HG03064 (cell line): ENCODE measurements at regions not wholly inside any gene's neighbourhood (a gene's known extent, or its start where the extent isn't known, plus 50 kb on each side); places are given as distances from the start of the nearest gene placed in this dataset.
"Not testable (repeated sequence)": the region's sequence is repeated elsewhere in the genome, so short reads cannot be mapped to it uniquely, and the experiment has no call there.

Experiments used
- ATAC-seq: cut with Tn5 transposase; IDR thresholded peaks from one replicate; pipeline ENCODE4 v1.9.1; 2021; ENCODE audit warnings: low read depth; ENCODE audit not compliant: unreplicated experiment

- no peak for ATAC-seq
Observed at GRCh38 chr15:60130821-60131220, 126.7 kb downstream of the FOXB1 start.

- ATAC-seq = no peak
Observed at GRCh38 chr15:60134609-60135008, 130.5 kb downstream of the FOXB1 start.

- ATAC-seq = no peak
Observed at GRCh38 chr15:60135961-60136360, 131.8 kb downstream of the FOXB1 start.

- ATAC-seq = no peak
Observed at GRCh38 chr15:60137711-60138396, 133.7 kb downstream of the FOXB1 start.

GRCh38 chr15:60138397-60138968, 134.4 kb downstream of the FOXB1 start:
- ATAC-seq = no peak

GRCh38 chr15:60152386-60152785, 148.3 kb downstream of the FOXB1 start:
- ATAC-seq = no peak

- ATAC-seq = no peak
Observed at GRCh38 chr15:60154764-60155325, 150.7 kb downstream of the FOXB1 start.

GRCh38 chr15:60155661-60156060, 151.6 kb downstream of the FOXB1 start:
- no peak for ATAC-seq

GRCh38 chr15:60160909-60161308, 156.8 kb downstream of the FOXB1 start:
- no peak for ATAC-seq

- no peak for ATAC-seq
Observed at GRCh38 chr15:60161704-60162103, 157.6 kb downstream of the FOXB1 start.

- no peak for ATAC-seq
Observed at GRCh38 chr15:60162251-60162967, 158.3 kb downstream of the FOXB1 start.

- ATAC-seq = no peak
Observed at GRCh38 chr15:60162968-60163355, 158.9 kb downstream of the FOXB1 start.

- no peak for ATAC-seq
Observed at GRCh38 chr15:60165111-60165510, 161.0 kb downstream of the FOXB1 start.

GRCh38 chr15:60172143-60172542, 168.0 kb downstream of the FOXB1 start:
- ATAC-seq = no peak

- no peak for ATAC-seq
Observed at GRCh38 chr15:60179786-60180391, 175.8 kb downstream of the FOXB1 start.

GRCh38 chr15:60181957-60182356, 177.8 kb downstream of the FOXB1 start:
- not testable (repeated sequence) for ATAC-seq

- no peak for ATAC-seq
Observed at GRCh38 chr15:60183366-60183765, 179.3 kb downstream of the FOXB1 start.

- ATAC-seq = no peak
Observed at GRCh38 chr15:60184579-60184978, 180.5 kb downstream of the FOXB1 start.

GRCh38 chr15:60191016-60191415, 186.9 kb downstream of the FOXB1 start:
- ATAC-seq = no peak

- no peak for ATAC-seq
Observed at GRCh38 chr15:60191821-60192220, 187.7 kb downstream of the FOXB1 start.

- no peak for ATAC-seq
Observed at GRCh38 chr15:60195611-60196010, 191.5 kb downstream of the FOXB1 start.
